Ascending aorta (tissue), 2 donors: ENCODE measurements at regions not wholly inside any gene's neighbourhood (a gene's known extent, or its start where the extent isn't known, plus 50 kb on each side); places are given as distances from the start of the nearest gene placed in this dataset.

Experiments used
- DNase-seq, 2 donors: peaks; one replicate each; pipeline ENCODE4 v3.0.0-alpha.2; 2019; ENCODE audit warnings: low spot score in 2 of 2
- H3K27ac ChIP-seq, 2 donors: fragments of 200-600 bp; sonication (generic); one replicate each; pipeline ENCODE4 v1.5.1; 2016 to 2017; ENCODE audit warnings: mild to moderate bottlenecking in 1 of 2
- H3K27me3 ChIP-seq: fragments of 200-600 bp; sonication (generic); one replicate; pipeline ENCODE4 v1.5.1; 2017
- H3K36me3 ChIP-seq, 2 donors: fragments of 200-600 bp; sonication (generic); one replicate each; pipeline ENCODE4 v1.5.1; 2016
- H3K4me1 ChIP-seq, 2 donors: fragments of 200-600 bp; sonication (generic); one replicate each; pipeline ENCODE4 v1.5.1; 2016 to 2017; ENCODE audit warnings: mild to moderate bottlenecking in 1 of 2
- H3K4me3 ChIP-seq, 2 donors: fragments of 200-600 bp; sonication (generic); one replicate each; pipeline ENCODE4 v1.5.1; 2016 to 2017; ENCODE audit warnings: mild to moderate bottlenecking in 1 of 2
- H3K9me3 ChIP-seq, 2 donors: fragments of 200-600 bp; sonication (generic); one replicate each; pipeline ENCODE4 v1.5.1; 2016
- CTCF ChIP-seq, 3 experiments: fragments of 200-600 bp in 2 of 3; fragments of 450-650 bp in 1 of 3; sonication (generic) in 2 of 3; IDR thresholded peaks; one replicate each; pipeline ENCODE4 v1.5.1; 2016 to 2019; ENCODE audit warnings: antibody characterized with exemption in 3 of 3, mild to moderate bottlenecking in 1 of 3, moderate library complexity in 1 of 3
- intact Hi-C: fragments of 100-400 bp; cut with DNase I; formaldehyde crosslinking; loops from one replicate; pipeline ENCODE4 v1.15.1; 2023

- no peak overlapping the region for H3K4me3 ChIP-seq
- no peak for DNase-seq
- no peak for TF ChIP-seq CTCF (IDR thresholded peaks at IDR 0.05)
- intact Hi-C loops: loop anchor here (5.0 kb wide), 4 partner anchors 69 to 226 kb away; no protein-coding TSS in a partner anchor
- no peaks in the 10 kb centered on the region for H3K27me3 ChIP-seq
- no peaks in the 10 kb centered on the region for H3K9me3 ChIP-seq
- no peaks in the 10 kb centered on the region for H3K36me3 ChIP-seq
- H3K4me1 ChIP-seq: peaks cover 17 to 57% of the 10 kb centered on the region in 2 donors
- H3K27ac ChIP-seq: peak overlapping the region; percentile 67 to 78
These were observed 106.7 kb upstream of the LIMCH1 start for GRCh38 chr4:41431276-41431675.

DNA sequence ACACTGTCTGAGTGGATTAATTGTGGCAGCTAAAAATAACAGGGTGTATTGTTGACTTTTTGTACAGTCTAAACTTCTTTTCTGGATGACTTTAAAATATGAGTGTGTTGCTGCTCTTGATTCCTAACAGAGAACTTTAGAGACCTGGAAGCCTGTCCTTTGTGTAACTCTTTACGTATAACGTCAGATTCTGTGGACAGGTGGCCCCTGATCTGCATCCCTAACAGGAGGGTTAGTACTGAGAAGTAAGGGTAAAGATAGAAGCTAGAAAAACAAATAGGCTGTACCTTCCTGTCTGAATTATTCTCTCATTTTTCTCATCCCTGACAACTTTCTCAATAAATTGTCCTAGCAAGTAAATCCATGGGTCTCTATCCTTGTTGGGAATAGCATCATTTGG is 105.7 kb upstream of the LIMCH1 start:
- no peak overlapping the region for H3K4me3 ChIP-seq
- no peaks in the 10 kb centered on the region for H3K36me3 ChIP-seq
- intact Hi-C loops: loop anchor here (5.0 kb wide), 4 partner anchors 70 to 225 kb away; no protein-coding TSS in a partner anchor
- TF ChIP-seq CTCF (IDR thresholded peaks at IDR 0.05): no peak
- no peaks in the 10 kb centered on the region for H3K9me3 ChIP-seq
- no peak for DNase-seq
- H3K27ac ChIP-seq: peak overlapping the region; percentile 67 to 78
- peaks cover 21 to 56% of the 10 kb centered on the region in 2 donors for H3K4me1 ChIP-seq
- no peaks in the 10 kb centered on the region for H3K27me3 ChIP-seq

GRCh38 chr4:41432881-41433280 is 105.1 kb upstream of the LIMCH1 start:
- DNase-seq: no peak
- no peak overlapping the region for H3K4me3 ChIP-seq
- H3K9me3 ChIP-seq: no peaks in the 10 kb centered on the region
- intact Hi-C loops: loop anchor here (5.0 kb wide), 4 partner anchors 71 to 224 kb away; no protein-coding TSS in a partner anchor
- H3K27me3 ChIP-seq: no peaks in the 10 kb centered on the region
- peaks cover 16 to 54% of the 10 kb centered on the region in 2 donors for H3K4me1 ChIP-seq
- TF ChIP-seq CTCF (IDR thresholded peaks at IDR 0.05): no peak
- H3K36me3 ChIP-seq: no peaks in the 10 kb centered on the region
- H3K27ac ChIP-seq: peak overlapping the region; percentile 67 to 78

GRCh38 chr4:41433361-41433760 is 104.6 kb upstream of the LIMCH1 start:
- intact Hi-C loops: loop anchor here (5.0 kb wide), 4 partner anchors 71 to 224 kb away; no protein-coding TSS in a partner anchor
- no peak for TF ChIP-seq CTCF (IDR thresholded peaks at IDR 0.05)
- H3K27me3 ChIP-seq: no peaks in the 10 kb centered on the region
- no peak for DNase-seq
- H3K9me3 ChIP-seq: no peaks in the 10 kb centered on the region
- peak overlapping the region; percentile 61 to 78 for H3K27ac ChIP-seq
- no peaks in the 10 kb centered on the region for H3K36me3 ChIP-seq
- no peak overlapping the region for H3K4me3 ChIP-seq
- peaks cover 14 to 54% of the 10 kb centered on the region in 2 donors for H3K4me1 ChIP-seq

- Histone ChIP-seq H3K36me3 (no peaks in the 10 kb centered on the region), H3K27me3 (no peaks in the 10 kb centered on the region), H3K27ac (peak overlapping the region in 1 of 2 donors; percentile 58), H3K4me3 (no peak overlapping the region), H3K9me3 (no peaks in the 10 kb centered on the region), H3K4me1 (peaks cover 11 to 49% of the 10 kb centered on the region in 2 donors)
- DNase-seq: no peak
- intact Hi-C loops: no loop called here
- no peak for TF ChIP-seq CTCF (IDR thresholded peaks at IDR 0.05)
These were observed 102.4 kb upstream of the LIMCH1 start for GRCh38 chr4:41435510-41435909.

DNA sequence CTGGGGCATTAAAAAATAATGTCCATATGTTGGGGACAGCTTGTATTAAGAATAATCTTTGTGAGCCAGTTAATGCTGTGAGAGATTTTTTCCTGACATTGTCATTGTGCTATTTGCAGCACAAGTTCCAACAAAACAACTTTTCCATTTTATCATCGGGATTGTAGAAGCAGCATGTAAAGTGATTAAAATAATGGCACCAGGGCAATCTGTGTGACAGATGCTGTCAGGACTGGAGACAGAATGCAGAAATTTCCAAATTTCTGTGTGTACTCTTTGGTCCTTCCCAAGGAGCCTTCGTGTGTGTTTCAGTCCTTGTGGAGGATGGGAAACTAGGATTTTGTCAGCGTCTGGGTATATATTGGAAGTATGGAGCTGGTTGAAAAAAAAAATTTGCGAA is 101.5 kb upstream of the LIMCH1 start:
- no peaks in the 10 kb centered on the region for H3K36me3 ChIP-seq
- peak overlapping the region in 1 of 2 donors; percentile 11 for H3K4me3 ChIP-seq
- H3K27ac ChIP-seq: peak overlapping the region; percentile 58 to 61
- no peak for TF ChIP-seq CTCF (IDR thresholded peaks at IDR 0.05)
- H3K9me3 ChIP-seq: no peaks in the 10 kb centered on the region
- intact Hi-C loops: no loop called here
- no peak for DNase-seq
- peaks cover 11 to 45% of the 10 kb centered on the region in 2 donors for H3K4me1 ChIP-seq
- H3K27me3 ChIP-seq: no peaks in the 10 kb centered on the region
